ENCODE measurements at regions not wholly inside any gene's neighbourhood (a gene's known extent, or its start where the extent isn't known, plus 50 kb on each side); places are given as distances from the start of the nearest gene placed in this dataset.

GRCh38 chr5:4646715-4647375 is 493.3 kb upstream of the ADAMTS16 start:
- Histone ChIP-seq H3K9me3 (ENCODE audit: control insufficient read depth in 2 of 2, insufficient read depth in 1 of 2, low read depth in 1 of 2, low read length in 1 of 2) (peaks cover 0 to 1% of the 10 kb centered on the region in 2 donors), H3K4me3 (ENCODE audit: low read depth in 1 of 3, low read length in 3 of 3) (no peak overlapping the region), H3K36me3 (ENCODE audit: control insufficient read depth in 3 of 3, insufficient read depth in 2 of 3, low read depth in 1 of 3, low read length in 3 of 3) (no peaks in the 10 kb centered on the region), H3K27ac (ENCODE audit: low read depth in 1 of 3, low read length in 2 of 3) (no peak overlapping the region), H3K4me1 (ENCODE audit: control insufficient read depth in 3 of 3, insufficient read depth in 2 of 3, low read depth in 1 of 3, low read length in 2 of 3) (no peaks in the 10 kb centered on the region), H3K27me3 (ENCODE audit: control insufficient read depth in 3 of 3, insufficient read depth in 3 of 3, low read length in 3 of 3) (no peaks in the 10 kb centered on the region)
- 34 to 44% (median 44%) methylated on average over 8 of the region's 8 CpGs for WGBS, 3 donors
- DNase-seq (no peak), FAIRE-seq (no peak)

GRCh38 chr5:4647955-4648354 is 492.2 kb upstream of the ADAMTS16 start:
- Histone ChIP-seq H3K4me3 (ENCODE audit: low read depth in 1 of 3, low read length in 3 of 3) (no peak overlapping the region), H3K4me1 (ENCODE audit: control insufficient read depth in 3 of 3, insufficient read depth in 2 of 3, low read depth in 1 of 3, low read length in 2 of 3) (no peaks in the 10 kb centered on the region), H3K9me3 (ENCODE audit: control insufficient read depth in 2 of 2, insufficient read depth in 1 of 2, low read depth in 1 of 2, low read length in 1 of 2) (peaks cover 0 to 1% of the 10 kb centered on the region in 2 donors), H3K36me3 (ENCODE audit: control insufficient read depth in 3 of 3, insufficient read depth in 2 of 3, low read depth in 1 of 3, low read length in 3 of 3) (no peaks in the 10 kb centered on the region), H3K27ac (ENCODE audit: low read depth in 1 of 3, low read length in 2 of 3) (no peak overlapping the region), H3K27me3 (ENCODE audit: control insufficient read depth in 3 of 3, insufficient read depth in 3 of 3, low read length in 3 of 3) (no peaks in the 10 kb centered on the region)
- FAIRE-seq (no peak), DNase-seq (no peak)
- 85 to 89% (median 86%) methylated on average over 7 of the region's 7 CpGs for WGBS, 3 donors

- FAIRE-seq (no peak), DNase-seq (no peak)
- no peak overlapping the region for H3K27ac ChIP-seq (ENCODE audit: low read depth in 1 of 3, low read length in 2 of 3)
- H3K4me1 ChIP-seq (ENCODE audit: control insufficient read depth in 3 of 3, insufficient read depth in 2 of 3, low read depth in 1 of 3, low read length in 2 of 3) = no peaks in the 10 kb centered on the region
- H3K4me3 ChIP-seq (ENCODE audit: low read depth in 1 of 3, low read length in 3 of 3) = no peak overlapping the region
- 75 to 83% (median 82%) methylated on average over 6 of the region's 6 CpGs for WGBS, 3 donors
- H3K9me3 ChIP-seq (ENCODE audit: control insufficient read depth in 2 of 2, insufficient read depth in 1 of 2, low read depth in 1 of 2, low read length in 1 of 2) = no peaks in the 10 kb centered on the region
- H3K27me3 ChIP-seq (ENCODE audit: control insufficient read depth in 3 of 3, insufficient read depth in 3 of 3, low read length in 3 of 3) = no peaks in the 10 kb centered on the region
- no peaks in the 10 kb centered on the region for H3K36me3 ChIP-seq (ENCODE audit: control insufficient read depth in 3 of 3, insufficient read depth in 2 of 3, low read depth in 1 of 3, low read length in 3 of 3)
Observed at GRCh38 chr5:4651806-4652565, 488.1 kb upstream of the ADAMTS16 start.

- FAIRE-seq (no peak), DNase-seq (no peak)
- no peaks in the 10 kb centered on the region for H3K27me3 ChIP-seq (ENCODE audit: control insufficient read depth in 3 of 3, insufficient read depth in 3 of 3, low read length in 3 of 3)
- no peaks in the 10 kb centered on the region for H3K36me3 ChIP-seq (ENCODE audit: control insufficient read depth in 3 of 3, insufficient read depth in 2 of 3, low read depth in 1 of 3, low read length in 3 of 3)
- WGBS, 3 donors = 86 to 87% (median 87%) methylated on average over 1 of the region's 1 CpG
- no peaks in the 10 kb centered on the region for H3K9me3 ChIP-seq (ENCODE audit: control insufficient read depth in 2 of 2, insufficient read depth in 1 of 2, low read depth in 1 of 2, low read length in 1 of 2)
- H3K4me3 ChIP-seq (ENCODE audit: low read depth in 1 of 3, low read length in 3 of 3) = no peak overlapping the region
- H3K27ac ChIP-seq (ENCODE audit: low read depth in 1 of 3, low read length in 2 of 3) = no peak overlapping the region
- H3K4me1 ChIP-seq (ENCODE audit: control insufficient read depth in 3 of 3, insufficient read depth in 2 of 3, low read depth in 1 of 3, low read length in 2 of 3) = no peaks in the 10 kb centered on the region
Observed at GRCh38 chr5:4653475-4653874, 486.7 kb upstream of the ADAMTS16 start.

- FAIRE-seq (no peak), DNase-seq (no peak)
Observed at GRCh38 chr5:4659851-4660250, 480.3 kb upstream of the ADAMTS16 start.

GRCh38 chr5:4661326-4661725 is 478.8 kb upstream of the ADAMTS16 start:
- Histone ChIP-seq H3K27me3 (ENCODE audit: control insufficient read depth in 3 of 3, insufficient read depth in 3 of 3, low read length in 3 of 3) (no peaks in the 10 kb centered on the region), H3K27ac (ENCODE audit: low read depth in 1 of 3, low read length in 2 of 3) (no peak overlapping the region), H3K9me3 (ENCODE audit: control insufficient read depth in 2 of 2, insufficient read depth in 1 of 2, low read depth in 1 of 2, low read length in 1 of 2) (no peaks in the 10 kb centered on the region), H3K36me3 (ENCODE audit: control insufficient read depth in 3 of 3, insufficient read depth in 2 of 3, low read depth in 1 of 3, low read length in 3 of 3) (no peaks in the 10 kb centered on the region), H3K4me1 (ENCODE audit: control insufficient read depth in 3 of 3, insufficient read depth in 2 of 3, low read depth in 1 of 3, low read length in 2 of 3) (no peaks in the 10 kb centered on the region), H3K4me3 (ENCODE audit: low read depth in 1 of 3, low read length in 3 of 3) (no peak overlapping the region)
- DNase-seq (no peak), FAIRE-seq (no peak)
- 79 to 88% (median 82%) methylated on average over 8 of the region's 8 CpGs for WGBS, 3 donors

More at GRCh38 chr5:4659851-4660250, 480.3 kb upstream of the ADAMTS16 start:
- Histone ChIP-seq H3K9me3 (ENCODE audit: control insufficient read depth in 2 of 2, insufficient read depth in 1 of 2, low read depth in 1 of 2, low read length in 1 of 2) (no peaks in the 10 kb centered on the region), H3K27ac (ENCODE audit: low read depth in 1 of 3, low read length in 2 of 3) (no peak overlapping the region), H3K36me3 (ENCODE audit: control insufficient read depth in 3 of 3, insufficient read depth in 2 of 3, low read depth in 1 of 3, low read length in 3 of 3) (no peaks in the 10 kb centered on the region), H3K27me3 (ENCODE audit: control insufficient read depth in 3 of 3, insufficient read depth in 3 of 3, low read length in 3 of 3) (no peaks in the 10 kb centered on the region), H3K4me1 (ENCODE audit: control insufficient read depth in 3 of 3, insufficient read depth in 2 of 3, low read depth in 1 of 3, low read length in 2 of 3) (no peaks in the 10 kb centered on the region), H3K4me3 (ENCODE audit: low read depth in 1 of 3, low read length in 3 of 3) (no peak overlapping the region)
- WGBS, 3 donors = 54 to 74% (median 58%) methylated on average over 1 of the region's 1 CpG

GRCh38 chr5:4661836-4662235 is 478.3 kb upstream of the ADAMTS16 start:
- Histone ChIP-seq H3K9me3 (ENCODE audit: control insufficient read depth in 2 of 2, insufficient read depth in 1 of 2, low read depth in 1 of 2, low read length in 1 of 2) (no peaks in the 10 kb centered on the region), H3K4me3 (ENCODE audit: low read depth in 1 of 3, low read length in 3 of 3) (no peak overlapping the region), H3K4me1 (ENCODE audit: control insufficient read depth in 3 of 3, insufficient read depth in 2 of 3, low read depth in 1 of 3, low read length in 2 of 3) (no peaks in the 10 kb centered on the region), H3K36me3 (ENCODE audit: control insufficient read depth in 3 of 3, insufficient read depth in 2 of 3, low read depth in 1 of 3, low read length in 3 of 3) (no peaks in the 10 kb centered on the region), H3K27me3 (ENCODE audit: control insufficient read depth in 3 of 3, insufficient read depth in 3 of 3, low read length in 3 of 3) (no peaks in the 10 kb centered on the region), H3K27ac (ENCODE audit: low read depth in 1 of 3, low read length in 2 of 3) (no peak overlapping the region)
- WGBS, 3 donors = 71 to 89% (median 79%) methylated on average over 7 of the region's 7 CpGs
- DNase-seq (no peak), FAIRE-seq (no peak)

GRCh38 chr5:4662756-4663155 is 477.4 kb upstream of the ADAMTS16 start:
- DNase-seq = no peak
- Histone ChIP-seq H3K27me3 (ENCODE audit: control insufficient read depth in 3 of 3, insufficient read depth in 3 of 3, low read length in 3 of 3) (no peaks in the 10 kb centered on the region), H3K27ac (ENCODE audit: low read depth in 1 of 3, low read length in 2 of 3) (no peak overlapping the region), H3K4me3 (ENCODE audit: low read depth in 1 of 3, low read length in 3 of 3) (no peak overlapping the region), H3K36me3 (ENCODE audit: control insufficient read depth in 3 of 3, insufficient read depth in 2 of 3, low read depth in 1 of 3, low read length in 3 of 3) (no peaks in the 10 kb centered on the region), H3K9me3 (ENCODE audit: control insufficient read depth in 2 of 2, insufficient read depth in 1 of 2, low read depth in 1 of 2, low read length in 1 of 2) (no peaks in the 10 kb centered on the region), H3K4me1 (ENCODE audit: control insufficient read depth in 3 of 3, insufficient read depth in 2 of 3, low read depth in 1 of 3, low read length in 2 of 3) (no peaks in the 10 kb centered on the region)
- no peak for FAIRE-seq
- WGBS, 3 donors = 78 to 86% (median 80%) methylated on average over 5 of the region's 5 CpGs

All from small intestine (tissue), 7 donors.